ENCODE measurements at regions not wholly inside any gene's neighbourhood (a gene's known extent, or its start where the extent isn't known, plus 50 kb on each side); places are given as distances from the start of the nearest gene placed in this dataset.

DNA sequence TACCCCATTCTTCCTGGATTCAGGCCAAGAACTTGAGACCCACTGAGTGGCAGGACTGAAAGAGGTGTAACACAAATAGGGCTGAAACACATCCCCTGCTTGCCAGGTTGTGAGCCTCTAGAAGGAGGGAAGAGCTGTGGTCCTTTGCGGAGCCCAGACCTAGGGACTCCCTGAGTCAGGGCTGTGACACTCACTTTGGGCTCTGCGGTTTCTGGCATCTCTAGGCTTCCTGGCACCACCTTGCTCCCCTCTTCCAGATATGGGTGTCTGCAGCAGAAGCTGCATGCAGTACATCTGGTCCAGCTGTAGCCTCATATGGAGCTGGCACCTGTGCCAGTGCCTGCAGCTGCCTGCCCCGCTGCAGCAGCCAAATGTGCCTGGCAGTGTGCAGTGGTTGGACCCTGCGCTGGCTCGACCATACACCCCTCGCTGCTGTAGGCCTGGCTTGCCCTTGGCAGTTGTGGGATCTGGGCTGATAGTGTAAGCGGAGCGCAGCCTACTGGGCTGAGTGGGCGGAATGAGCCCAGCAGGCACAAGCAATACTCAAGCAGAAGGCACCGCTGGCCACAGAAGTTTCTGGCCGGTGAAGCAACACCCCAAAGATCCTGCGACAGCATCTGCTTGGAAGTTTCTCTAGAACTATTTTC lies 290.4 kb downstream of the SLITRK6 start:
- TF ChIP-seq CTCF (conservative IDR thresholded peaks at IDR 0.05) = 0 out of 2 replicates have a peak, but pooled peaks have one; percentile 8
- TF ChIP-seq ZFX (IDR thresholded peaks at IDR 0.05) = no peak
